Embryonic facial prominence (tissue), 1 donor: ENCODE measurements at regions not wholly inside any gene's neighbourhood (a gene's known extent, or its start where the extent isn't known, plus 50 kb on each side); places are given as distances from the start of the nearest gene placed in this dataset.

Experiments used
- DNase-seq: peaks from one replicate; pipeline ENCODE4 v3.0.0-alpha.2; 2016; ENCODE audit errors: extremely low spot score

DNA sequence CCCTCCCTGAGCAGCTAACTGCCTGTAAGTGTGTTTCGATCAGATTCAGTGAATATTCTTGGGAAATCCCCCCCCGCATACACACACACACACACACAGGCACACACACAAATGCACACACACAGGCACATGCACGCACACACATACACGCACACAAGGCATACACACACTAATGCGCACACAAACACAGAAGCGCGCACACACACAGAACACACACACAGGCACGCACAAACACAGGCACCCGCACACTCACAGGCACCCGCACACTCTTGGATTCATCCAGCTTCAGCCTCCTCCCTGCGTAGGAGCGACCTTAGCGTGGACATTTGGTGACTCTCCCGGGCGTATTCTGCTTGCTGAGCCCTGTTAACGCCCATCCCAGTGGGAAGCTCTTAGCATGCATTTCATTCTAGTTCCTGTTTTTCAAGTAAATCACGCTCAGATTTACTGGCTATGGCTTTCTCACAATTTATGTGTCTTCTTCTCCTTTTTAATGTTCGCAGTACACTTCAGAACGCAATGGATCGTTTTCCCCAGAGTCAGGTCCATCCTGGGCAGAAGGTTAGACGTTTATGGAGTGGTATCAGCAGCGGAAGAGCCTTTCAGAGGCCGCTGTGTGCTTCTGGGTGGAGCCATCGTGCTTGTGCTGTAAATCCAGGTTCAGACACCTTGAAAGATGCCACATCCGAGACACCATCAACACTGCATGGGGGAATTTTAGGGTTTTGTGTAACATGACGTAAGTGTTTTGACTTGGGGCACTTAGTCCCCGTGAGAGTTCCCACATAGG is 656.6 kb downstream of the GALR1 start:
- DNase-seq = no peak

DNA sequence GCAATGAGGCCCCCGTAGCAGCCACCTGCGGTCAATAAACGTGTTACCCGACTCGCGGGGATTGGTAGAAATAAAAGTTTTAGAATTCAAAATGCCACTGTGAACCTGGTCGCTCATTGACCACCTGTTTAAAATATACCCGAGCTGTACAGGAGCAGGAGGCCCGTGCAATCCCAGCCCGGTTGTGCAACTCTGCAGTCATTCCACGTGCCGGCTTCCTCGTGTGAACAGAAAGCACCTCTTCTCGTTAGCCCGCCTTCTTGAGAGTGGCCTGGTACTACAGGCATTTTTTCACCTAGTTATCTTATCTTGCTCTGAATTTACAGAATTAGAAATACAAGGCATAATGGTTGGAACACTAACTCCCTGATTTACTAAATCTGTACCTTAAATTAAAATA is 660.7 kb downstream of the GALR1 start:
- no peak for DNase-seq

GRCh38 chr18:77911971-77912605 is 662.4 kb downstream of the GALR1 start:
- DNase-seq = no peak

- DNase-seq = no peak
These were observed 669.1 kb downstream of the GALR1 start for GRCh38 chr18:77918730-77919129.

GRCh38 chr18:77919923-77920322 is 670.3 kb downstream of the GALR1 start:
- no peak for DNase-seq

DNA sequence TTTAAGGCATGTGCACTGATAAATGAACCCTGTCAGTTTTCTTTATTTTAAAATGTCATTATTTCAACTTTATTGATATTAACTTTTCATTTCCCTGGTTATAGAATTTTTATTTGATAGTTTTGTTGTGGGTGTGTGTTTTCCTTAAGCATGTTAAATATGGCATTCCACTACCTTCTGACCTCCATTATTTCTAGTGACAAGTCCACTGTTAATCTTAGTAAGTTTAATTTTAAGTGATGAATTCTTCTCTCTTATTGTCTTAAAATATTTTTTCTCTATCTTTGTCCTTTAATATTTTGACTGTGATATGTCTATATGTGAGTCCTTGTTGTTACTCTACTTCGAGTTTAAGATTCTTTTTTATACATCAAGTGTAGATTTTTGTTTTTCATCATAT is 685.7 kb downstream of the GALR1 start:
- no peak for DNase-seq

- no peak for DNase-seq
These were observed 690.9 kb downstream of the GALR1 start for GRCh38 chr18:77940566-77940965.

DNA sequence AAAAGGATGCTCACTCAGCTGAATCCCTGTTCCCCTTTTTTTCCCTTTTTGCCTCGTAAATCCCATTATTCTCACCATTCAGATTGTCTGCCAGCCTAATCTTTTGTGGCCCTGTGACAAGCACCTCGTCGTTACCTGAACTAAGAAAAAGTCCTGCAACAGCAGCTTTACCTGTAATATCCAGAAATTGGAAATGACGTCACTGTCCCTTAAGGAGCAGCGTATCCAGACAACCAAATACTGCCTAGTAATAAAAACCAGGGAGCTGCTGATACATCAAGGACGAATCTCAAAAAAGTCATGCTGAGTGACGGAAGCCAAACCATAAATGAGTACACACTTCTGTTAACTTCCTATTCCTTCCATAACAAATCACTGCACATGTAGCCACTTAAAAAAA is 694.9 kb downstream of the GALR1 start:
- no peak for DNase-seq

GRCh38 chr18:77948567-77948966 is 698.9 kb downstream of the GALR1 start:
- DNase-seq = no peak

GRCh38 chr18:77949355-77949973 is 699.8 kb downstream of the GALR1 start:
- no peak for DNase-seq

- DNase-seq = no peak
These were observed 709.6 kb downstream of the GALR1 start for GRCh38 chr18:77959248-77959647.

- DNase-seq = no peak
These were observed 711.3 kb downstream of the GALR1 start for GRCh38 chr18:77960791-77961410.

- DNase-seq = no peak
These were observed 717.4 kb downstream of the GALR1 start for GRCh38 chr18:77967071-77967470.

GRCh38 chr18:77967791-77968190 is 718.1 kb downstream of the GALR1 start:
- no peak for DNase-seq

DNA sequence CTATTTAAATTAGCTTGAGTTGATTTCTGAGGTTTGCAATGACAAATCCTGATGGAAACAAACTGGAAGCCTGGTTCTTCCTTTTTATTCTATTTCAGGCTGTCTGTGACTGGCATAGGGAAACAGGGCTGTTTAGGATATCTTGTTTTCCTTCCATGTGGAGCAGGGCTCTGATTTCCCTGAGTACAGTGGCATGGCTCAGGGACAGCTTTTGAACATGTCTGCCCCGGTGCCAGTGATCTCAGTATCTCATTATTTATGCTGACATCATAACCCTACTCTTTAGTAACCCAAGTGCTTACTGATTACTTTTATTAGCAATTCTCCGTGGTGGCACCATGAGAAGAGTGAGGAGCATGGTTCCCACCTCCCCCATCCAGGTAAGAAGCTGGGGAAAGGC is 720.3 kb downstream of the GALR1 start:
- no peak for DNase-seq

DNA sequence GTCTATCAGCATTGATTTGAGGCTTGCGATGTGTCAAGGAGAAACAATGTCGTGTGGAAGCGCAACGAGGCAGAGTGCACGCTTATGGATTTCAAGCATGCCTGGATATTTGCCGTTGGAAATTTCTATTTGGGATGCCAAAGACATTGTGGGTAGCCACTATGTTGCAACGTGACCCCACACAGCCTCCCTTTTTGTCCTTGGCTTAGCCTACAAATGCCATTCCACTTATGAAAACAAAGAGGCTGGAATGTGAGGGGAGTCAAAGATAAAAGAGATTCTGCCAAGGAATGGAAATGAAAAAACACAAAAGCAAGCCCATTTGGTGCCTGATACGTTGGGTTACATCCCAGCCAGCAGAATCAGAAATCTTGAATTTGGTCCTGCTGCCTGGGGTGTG is 721.2 kb downstream of the GALR1 start:
- no peak for DNase-seq

DNA sequence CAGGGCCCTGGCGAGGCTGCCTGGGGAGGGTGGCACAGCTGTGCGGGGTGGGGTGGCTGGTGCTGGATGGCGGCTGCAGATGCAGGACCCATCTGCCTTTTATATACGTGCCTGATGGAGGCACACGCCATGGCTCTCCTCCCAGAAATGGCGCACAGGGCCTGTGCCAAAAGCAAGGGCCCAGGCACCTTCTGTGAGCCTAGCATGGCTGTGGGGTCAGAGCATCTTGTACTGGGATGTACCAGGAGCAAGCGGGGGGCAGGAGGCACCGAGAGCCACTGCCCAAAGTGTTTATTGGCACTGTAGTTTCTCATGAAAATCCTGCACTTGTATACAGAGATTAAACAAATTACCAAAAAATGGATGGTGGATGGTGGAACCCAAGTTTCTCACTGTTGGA is 724.1 kb downstream of the GALR1 start:
- DNase-seq = no peak

GRCh38 chr18:77974329-77974728 is 724.7 kb downstream of the GALR1 start:
- DNase-seq = no peak

DNA sequence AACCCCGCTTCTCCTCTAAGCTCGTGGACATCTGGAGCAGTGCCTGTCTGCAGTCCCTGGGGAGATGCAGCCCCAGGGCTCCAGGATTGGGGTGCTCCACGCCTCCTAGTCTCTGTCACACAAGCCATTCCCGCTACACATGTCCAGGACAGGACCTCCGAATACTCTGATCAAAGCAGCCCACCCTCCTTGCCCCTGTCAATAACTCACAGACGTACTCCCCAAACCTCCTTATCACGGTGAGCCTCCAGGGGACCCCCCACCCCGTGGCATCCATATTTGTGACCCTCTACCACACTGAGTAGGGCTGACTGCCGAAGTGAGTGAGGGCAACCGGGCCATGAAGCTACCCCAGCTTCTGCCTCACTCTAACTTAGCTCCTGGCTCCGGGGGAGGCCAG is 727.7 kb downstream of the GALR1 start:
- no peak for DNase-seq

- DNase-seq = no peak
These were observed 730.6 kb downstream of the GALR1 start for GRCh38 chr18:77980275-77980674.

DNA sequence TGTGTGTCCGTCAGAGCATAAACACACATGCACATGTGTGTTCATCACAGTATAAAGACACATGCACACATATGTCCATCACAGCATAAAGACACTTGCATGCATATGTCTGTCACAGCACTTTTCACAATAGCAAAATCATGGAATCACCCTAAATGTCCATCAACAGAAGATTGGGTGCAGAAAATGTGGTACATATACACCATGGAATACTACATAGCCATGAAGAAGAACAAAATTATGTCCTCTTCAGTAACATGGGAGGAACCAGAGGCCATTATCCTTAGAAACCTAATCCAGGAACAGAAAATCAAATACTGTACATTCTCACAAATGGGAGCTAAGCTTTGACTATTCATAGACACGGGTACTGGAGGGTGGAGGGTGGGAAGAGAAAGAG is 732.2 kb downstream of the GALR1 start:
- no peak for DNase-seq

GRCh38 chr18:77983270-77983669 is 733.6 kb downstream of the GALR1 start:
- no peak for DNase-seq

DNA sequence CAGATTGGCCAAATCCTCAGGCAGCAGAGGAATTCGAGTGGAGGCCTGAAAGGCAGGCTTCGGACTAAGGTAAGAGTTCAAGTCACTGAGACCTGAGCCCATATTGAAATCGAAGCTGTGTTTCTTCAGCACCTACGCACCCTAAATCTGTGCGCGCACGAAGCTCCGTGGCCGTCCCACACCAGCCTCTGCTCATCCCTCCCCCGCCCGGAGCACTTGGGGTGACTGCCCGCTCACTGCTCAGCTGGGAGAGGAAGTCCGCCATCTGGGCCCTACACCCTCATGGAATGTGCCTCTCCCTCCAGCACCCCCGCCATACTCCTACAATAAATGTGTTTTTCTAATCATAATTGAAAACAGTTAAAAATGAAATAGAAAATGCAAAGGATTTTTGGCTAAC is 734.5 kb downstream of the GALR1 start:
- no peak for DNase-seq
